ENCODE measurements at regions not wholly inside any gene's neighbourhood (a gene's known extent, or its start where the extent isn't known, plus 50 kb on each side); places are given as distances from the start of the nearest gene placed in this dataset.

- TF ChIP-seq, protein P1, sequence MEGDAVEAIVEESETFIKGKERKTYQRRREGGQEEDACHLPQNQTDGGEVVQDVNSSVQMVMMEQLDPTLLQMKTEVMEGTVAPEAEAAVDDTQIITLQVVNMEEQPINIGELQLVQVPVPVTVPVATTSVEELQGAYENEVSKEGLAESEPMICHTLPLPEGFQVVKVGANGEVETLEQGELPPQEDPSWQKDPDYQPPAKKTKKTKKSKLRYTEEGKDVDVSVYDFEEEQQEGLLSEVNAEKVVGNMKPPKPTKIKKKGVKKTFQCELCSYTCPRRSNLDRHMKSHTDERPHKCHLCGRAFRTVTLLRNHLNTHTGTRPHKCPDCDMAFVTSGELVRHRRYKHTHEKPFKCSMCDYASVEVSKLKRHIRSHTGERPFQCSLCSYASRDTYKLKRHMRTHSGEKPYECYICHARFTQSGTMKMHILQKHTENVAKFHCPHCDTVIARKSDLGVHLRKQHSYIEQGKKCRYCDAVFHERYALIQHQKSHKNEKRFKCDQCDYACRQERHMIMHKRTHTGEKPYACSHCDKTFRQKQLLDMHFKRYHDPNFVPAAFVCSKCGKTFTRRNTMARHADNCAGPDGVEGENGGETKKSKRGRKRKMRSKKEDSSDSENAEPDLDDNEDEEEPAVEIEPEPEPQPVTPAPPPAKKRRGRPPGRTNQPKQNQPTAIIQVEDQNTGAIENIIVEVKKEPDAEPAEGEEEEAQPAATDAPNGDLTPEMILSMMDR (IDR thresholded peaks at IDR 0.05; ENCODE audit: insufficient read depth, low read depth, low read length): no peak
- no peak for TF ChIP-seq EZH2 (IDR thresholded peaks at IDR 0.05; ENCODE audit: insufficient read depth, low read length)
These were observed 864.4 kb upstream of the KCND2 start for GRCh38 chr7:119408596-119408995.

Measured in astrocyte (in vitro differentiated cells and primary cell).